BLaER1 treated with 17β-estradiol and CSF1 and Interleukin-3, amounts not matched to agents 10 nM and 100 nM (cell line): ENCODE measurements at regions not wholly inside any gene's neighbourhood (a gene's known extent, or its start where the extent isn't known, plus 50 kb on each side); places are given as distances from the start of the nearest gene placed in this dataset.
"Not testable (repeated sequence)": the region's sequence is repeated elsewhere in the genome, so short reads cannot be mapped to it uniquely, and the experiment has no call there.

ENCODE experiments used
- H3K27ac ChIP-seq, 11 experiments: shearing (Covaris generic); formaldehyde crosslinking; 2 replicates each; pipeline ENCODE4 v1.8.1; 2022
- H3K27me3 ChIP-seq, 11 experiments: shearing (Covaris generic); formaldehyde crosslinking; 2 replicates each; pipeline ENCODE4 v1.8.1; 2022
- H3K36me3 ChIP-seq, 11 experiments: shearing (Covaris generic); formaldehyde crosslinking; 2 replicates each; pipeline ENCODE4 v1.8.1; 2022
- H3K4me1 ChIP-seq, 10 experiments: shearing (Covaris generic); formaldehyde crosslinking; 2 replicates each; pipeline ENCODE4 v1.8.1; 2022
- H3K4me2 ChIP-seq, 11 experiments: shearing (Covaris generic); formaldehyde crosslinking; 2 replicates each; pipeline ENCODE4 v1.8.1; 2022
- H3K4me3 ChIP-seq, 10 experiments: shearing (Covaris generic); formaldehyde crosslinking; 2 replicates each; pipeline ENCODE4 v1.8.1; 2022
- H3K9ac ChIP-seq, 11 experiments: shearing (Covaris generic); formaldehyde crosslinking; 2 replicates each; pipeline ENCODE4 v1.8.1; 2022
- H3K9me3 ChIP-seq, 11 experiments: shearing (Covaris generic); formaldehyde crosslinking; replicated peaks in 1 of 11; 2 replicates each; pipeline ENCODE4 v1.8.1; 2022
- H4K20me1 ChIP-seq, 11 experiments: shearing (Covaris generic); formaldehyde crosslinking; 2 replicates each; pipeline ENCODE4 v1.8.1; 2022
- Cebpa-rat ChIP-seq, 11 experiments: shearing (Covaris generic); IDR thresholded peaks; 2 replicates each; pipeline ENCODE4 v1.8.1; 2022

GRCh38 chr7:32816409-32816948, 75.1 kb downstream of the KBTBD2 start:
- not testable (repeated sequence) for H3K9me3 ChIP-seq, H3K27me3 ChIP-seq, H4K20me1 ChIP-seq, H3K4me1 ChIP-seq, H3K9ac ChIP-seq, H3K36me3 ChIP-seq, H3K4me2 ChIP-seq, H3K27ac ChIP-seq, H3K4me3 ChIP-seq

- not testable (repeated sequence) for H3K27me3 ChIP-seq, H3K36me3 ChIP-seq
These were observed 76.8 kb downstream of the KBTBD2 start for GRCh38 chr7:32814779-32815178.

GRCh38 chr7:32809871-32810270, 81.7 kb downstream of the KBTBD2 start:
- Histone ChIP-seq H3K9ac (no peak overlapping the region), H3K4me3 (no peak overlapping the region), H3K36me3 (no peaks in the 10 kb centered on the region), H3K27me3 (no peaks in the 10 kb centered on the region), H3K4me2 (no peak overlapping the region), H4K20me1 (no peaks in the 10 kb centered on the region), H3K4me1 (no peaks in the 10 kb centered on the region), H3K27ac (no peak overlapping the region), H3K9me3 (no peaks in the 10 kb centered on the region)
- no peak for TF ChIP-seq Cebpa-rat (IDR thresholded peaks at IDR 0.05)

More at GRCh38 chr7:32814779-32815178, 76.8 kb downstream of the KBTBD2 start:
- not testable (repeated sequence) for H3K27ac ChIP-seq, H3K9ac ChIP-seq, H3K4me3 ChIP-seq, H3K9me3 ChIP-seq, H3K4me2 ChIP-seq, H3K4me1 ChIP-seq, H4K20me1 ChIP-seq

GRCh38 chr7:32809347-32809746, 82.2 kb downstream of the KBTBD2 start:
- Histone ChIP-seq H3K9me3 (no peaks in the 10 kb centered on the region), H3K4me1 (no peaks in the 10 kb centered on the region), H3K4me3 (no peak overlapping the region), H3K9ac (no peak overlapping the region), H3K27ac (no peak overlapping the region), H3K27me3 (no peaks in the 10 kb centered on the region), H3K4me2 (no peak overlapping the region), H3K36me3 (no peaks in the 10 kb centered on the region), H4K20me1 (no peaks in the 10 kb centered on the region)
- TF ChIP-seq Cebpa-rat (IDR thresholded peaks at IDR 0.05), result no peak

- Histone ChIP-seq H3K4me2 (peak overlapping the region in 1 of 11 experiments; percentile 20; a peak in 1 of 22 replicates), H3K27me3 (no peaks in the 10 kb centered on the region), H4K20me1 (no peaks in the 10 kb centered on the region), H3K9me3 (peaks cover 16 to 28% (median 25%) of the 10 kb centered on the region in 11 experiments), H3K4me3 (no peak overlapping the region), H3K27ac (no peak overlapping the region), H3K9ac (no peak overlapping the region), H3K4me1 (no peaks in the 10 kb centered on the region), H3K36me3 (no peaks in the 10 kb centered on the region)
- TF ChIP-seq Cebpa-rat (IDR thresholded peaks at IDR 0.05), result no peak
These were observed 88.0 kb downstream of the KBTBD2 start for GRCh38 chr7:32803406-32804141.

- Histone ChIP-seq H3K27ac (no peak overlapping the region), H3K27me3 (no peaks in the 10 kb centered on the region), H3K36me3 (no peaks in the 10 kb centered on the region), H4K20me1 (no peaks in the 10 kb centered on the region), H3K4me3 (no peak overlapping the region), H3K4me1 (no peaks in the 10 kb centered on the region), H3K9ac (no peak overlapping the region), H3K4me2 (no peak overlapping the region), H3K9me3 (peaks cover 16 to 28% (median 25%) of the 10 kb centered on the region in 11 experiments)
- TF ChIP-seq Cebpa-rat (IDR thresholded peaks at IDR 0.05), result no peak
These were observed 89.2 kb downstream of the KBTBD2 start for GRCh38 chr7:32802305-32802910.

GRCh38 chr7:32793053-32793452, 98.5 kb downstream of the KBTBD2 start:
- H3K27ac ChIP-seq, H3K27me3 ChIP-seq, H3K4me1 ChIP-seq, H4K20me1 ChIP-seq, H3K4me2 ChIP-seq, H3K9ac ChIP-seq, H3K9me3 ChIP-seq, H3K4me3 ChIP-seq, H3K36me3 ChIP-seq: not testable (repeated sequence)

GRCh38 chr7:32790766-32791430, 100.7 kb downstream of the KBTBD2 start:
- H3K9ac ChIP-seq, H3K4me2 ChIP-seq, H3K4me1 ChIP-seq, H3K27ac ChIP-seq, H3K36me3 ChIP-seq, H3K9me3 ChIP-seq, H3K27me3 ChIP-seq, H4K20me1 ChIP-seq, H3K4me3 ChIP-seq: not testable (repeated sequence)

- not testable (repeated sequence) for H3K9ac ChIP-seq, H3K4me2 ChIP-seq, H3K27ac ChIP-seq, H4K20me1 ChIP-seq, H3K27me3 ChIP-seq, H3K9me3 ChIP-seq, H3K4me3 ChIP-seq, H3K36me3 ChIP-seq, H3K4me1 ChIP-seq
These were observed 102.3 kb downstream of the KBTBD2 start for GRCh38 chr7:32789266-32789665.

- not testable (repeated sequence) for H3K9ac ChIP-seq, H3K4me1 ChIP-seq, H3K4me3 ChIP-seq, H3K4me2 ChIP-seq, H3K27ac ChIP-seq, H3K27me3 ChIP-seq, H3K9me3 ChIP-seq, H4K20me1 ChIP-seq, H3K36me3 ChIP-seq
These were observed 103.4 kb downstream of the KBTBD2 start for GRCh38 chr7:32788174-32788573.

GRCh38 chr7:32785365-32785944, 106.1 kb downstream of the KBTBD2 start:
- H3K4me1 ChIP-seq, H4K20me1 ChIP-seq, H3K36me3 ChIP-seq, H3K4me3 ChIP-seq, H3K27me3 ChIP-seq, H3K27ac ChIP-seq, H3K9ac ChIP-seq, H3K4me2 ChIP-seq: not testable (repeated sequence)
- H3K9me3 ChIP-seq, result peaks cover 0 to 17% (median 7%) of the 10 kb centered on the region in 11 experiments; a peak in 6 of 22 replicates

GRCh38 chr7:32779895-32780294, 111.7 kb downstream of the KBTBD2 start:
- H3K9me3 ChIP-seq, result peaks cover 0 to 17% (median 7%) of the 10 kb centered on the region in 11 experiments; a peak in 6 of 22 replicates
- H3K27ac ChIP-seq, H4K20me1 ChIP-seq, H3K4me1 ChIP-seq, H3K36me3 ChIP-seq, H3K4me3 ChIP-seq, H3K9ac ChIP-seq, H3K27me3 ChIP-seq, H3K4me2 ChIP-seq: not testable (repeated sequence)
